ENCODE measurements at regions not wholly inside any gene's neighbourhood (a gene's known extent, or its start where the extent isn't known, plus 50 kb on each side); places are given as distances from the start of the nearest gene placed in this dataset.
A peak's percentile ranks its signal among the peaks of the same experiment; 100 is the strongest.

- H3K4me3 ChIP-seq (ENCODE audit: low read length), result no peak overlapping the region
- no peak for TF ChIP-seq CTCF (conservative IDR thresholded peaks at IDR 0.05; ENCODE audit: low read depth, low read length)
- peak; percentile 39 for DNase-seq (ENCODE audit: low read depth)
Measured at GRCh38 chr6:6907286-6907685, 200.5 kb upstream of the RREB1 start.

- H3K4me3 ChIP-seq (ENCODE audit: low read length), result no peak overlapping the region
- TF ChIP-seq CTCF (conservative IDR thresholded peaks at IDR 0.05; ENCODE audit: low read depth, low read length), result no peak
- no peak for DNase-seq (ENCODE audit: low read depth)
Measured at GRCh38 chr6:6908121-6908520, 199.6 kb upstream of the RREB1 start.

GRCh38 chr6:6909111-6909510, 198.7 kb upstream of the RREB1 start:
- no peak for TF ChIP-seq CTCF (conservative IDR thresholded peaks at IDR 0.05; ENCODE audit: low read depth, low read length)
- H3K4me3 ChIP-seq (ENCODE audit: low read length), result no peak overlapping the region
- no peak for DNase-seq (ENCODE audit: low read depth)

GRCh38 chr6:6910734-6911295, 196.9 kb upstream of the RREB1 start:
- no peak for TF ChIP-seq CTCF (conservative IDR thresholded peaks at IDR 0.05; ENCODE audit: low read depth, low read length)

GRCh38 chr6:6911391-6911790, 196.4 kb upstream of the RREB1 start:
- DNase-seq (ENCODE audit: low read depth), result no peak
- no peak for TF ChIP-seq CTCF (conservative IDR thresholded peaks at IDR 0.05; ENCODE audit: low read depth, low read length)
- no peak overlapping the region for H3K4me3 ChIP-seq (ENCODE audit: low read length)

More at GRCh38 chr6:6910734-6911295, 196.9 kb upstream of the RREB1 start:
- DNase-seq (ENCODE audit: low read depth), result no peak
- H3K4me3 ChIP-seq (ENCODE audit: low read length), result no peak overlapping the region

- no peak for TF ChIP-seq CTCF (conservative IDR thresholded peaks at IDR 0.05; ENCODE audit: low read depth, low read length)
- no peak overlapping the region for H3K4me3 ChIP-seq (ENCODE audit: low read length)
- no peak for DNase-seq (ENCODE audit: low read depth)
Measured at GRCh38 chr6:6912817-6913744, 194.7 kb upstream of the RREB1 start.

- no peak for DNase-seq (ENCODE audit: low read depth)
- H3K4me3 ChIP-seq (ENCODE audit: low read length), result no peak overlapping the region
- no peak for TF ChIP-seq CTCF (conservative IDR thresholded peaks at IDR 0.05; ENCODE audit: low read depth, low read length)
Measured at GRCh38 chr6:6915219-6915618, 192.5 kb upstream of the RREB1 start.
